GM19351 (cell line): ENCODE measurements at regions not wholly inside any gene's neighbourhood (a gene's known extent, or its start where the extent isn't known, plus 50 kb on each side); places are given as distances from the start of the nearest gene placed in this dataset.
"Not testable (repeated sequence)": the region's sequence is repeated elsewhere in the genome, so short reads cannot be mapped to it uniquely, and the experiment has no call there.

Experiments
- ATAC-seq: cut with Tn5 transposase; IDR thresholded peaks from one replicate; pipeline ENCODE4 v1.9.1; 2021; ENCODE audit warnings: mild to moderate bottlenecking, moderate library complexity; ENCODE audit not compliant: unreplicated experiment

DNA sequence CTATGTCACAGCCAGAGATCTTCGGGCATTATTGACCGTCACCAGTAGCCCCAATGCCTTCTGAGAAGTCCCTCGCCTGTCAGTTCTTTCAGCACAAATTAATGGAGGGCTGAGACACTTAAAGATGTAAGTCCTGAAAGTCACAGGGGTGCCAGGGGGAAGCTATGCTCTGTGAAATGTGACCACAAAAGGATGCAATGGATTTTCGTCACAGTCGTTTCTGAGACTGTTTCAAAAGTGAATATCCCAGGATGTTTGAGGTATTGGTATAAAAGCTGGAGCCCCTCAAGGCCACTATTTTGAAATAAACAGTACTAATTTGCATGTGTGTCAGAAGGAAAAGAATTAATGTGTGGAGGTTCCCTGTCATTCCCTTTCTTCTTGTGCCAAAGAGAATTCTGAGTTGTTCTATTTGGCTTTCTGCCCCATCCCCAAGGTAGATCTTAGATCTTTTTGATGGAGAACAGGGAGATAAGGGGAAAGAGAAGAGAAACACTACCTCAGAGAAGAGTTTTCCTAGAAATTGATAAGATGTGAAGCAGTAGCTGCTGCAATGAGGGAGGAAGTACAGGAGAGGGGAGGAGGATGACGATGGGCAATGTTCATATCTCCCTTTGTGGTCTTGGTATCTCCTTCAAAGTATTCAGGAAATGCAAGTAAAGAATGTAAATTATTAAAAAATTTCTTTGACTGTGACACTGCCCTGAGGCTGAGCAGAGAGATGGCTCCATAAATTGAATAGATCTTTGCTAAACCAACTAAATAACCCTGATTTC, 101.8 kb upstream of the NAP1L1 start:
- ATAC-seq: no peak

DNA sequence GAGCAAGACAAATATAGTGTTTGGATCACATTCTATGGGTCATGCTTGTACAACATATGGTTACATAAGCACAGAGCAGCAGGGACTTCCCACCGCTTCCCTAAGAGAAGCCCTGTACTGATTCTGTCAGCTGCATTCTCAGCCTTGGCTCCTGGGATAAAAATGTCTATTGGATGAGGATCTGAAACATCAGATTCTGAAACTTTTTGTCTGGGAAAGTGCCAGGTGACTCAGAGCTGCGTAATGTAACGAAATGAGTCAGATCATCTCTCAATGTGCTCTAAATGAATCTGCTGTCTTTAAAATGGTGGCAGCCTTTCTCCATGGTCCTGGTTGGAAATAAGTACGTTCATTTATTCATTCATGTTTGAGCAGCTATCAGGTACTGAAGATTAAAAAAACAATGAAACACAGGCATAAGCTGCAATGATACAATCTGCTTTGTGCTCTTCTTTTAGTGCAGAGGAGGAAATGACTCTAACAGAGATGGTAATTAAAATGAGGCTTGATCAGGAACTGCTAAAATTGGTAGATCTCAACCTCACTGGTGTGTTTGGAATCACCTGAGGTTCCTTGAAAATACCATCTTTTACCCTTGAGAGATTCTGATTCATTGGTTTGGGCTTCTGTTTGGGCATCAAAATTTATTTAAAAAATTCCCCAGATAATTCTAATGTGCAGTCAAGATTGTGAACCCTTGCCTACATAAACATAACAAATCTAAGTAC, 99.1 kb upstream of the NAP1L1 start:
- peak; percentile 95 for ATAC-seq

DNA sequence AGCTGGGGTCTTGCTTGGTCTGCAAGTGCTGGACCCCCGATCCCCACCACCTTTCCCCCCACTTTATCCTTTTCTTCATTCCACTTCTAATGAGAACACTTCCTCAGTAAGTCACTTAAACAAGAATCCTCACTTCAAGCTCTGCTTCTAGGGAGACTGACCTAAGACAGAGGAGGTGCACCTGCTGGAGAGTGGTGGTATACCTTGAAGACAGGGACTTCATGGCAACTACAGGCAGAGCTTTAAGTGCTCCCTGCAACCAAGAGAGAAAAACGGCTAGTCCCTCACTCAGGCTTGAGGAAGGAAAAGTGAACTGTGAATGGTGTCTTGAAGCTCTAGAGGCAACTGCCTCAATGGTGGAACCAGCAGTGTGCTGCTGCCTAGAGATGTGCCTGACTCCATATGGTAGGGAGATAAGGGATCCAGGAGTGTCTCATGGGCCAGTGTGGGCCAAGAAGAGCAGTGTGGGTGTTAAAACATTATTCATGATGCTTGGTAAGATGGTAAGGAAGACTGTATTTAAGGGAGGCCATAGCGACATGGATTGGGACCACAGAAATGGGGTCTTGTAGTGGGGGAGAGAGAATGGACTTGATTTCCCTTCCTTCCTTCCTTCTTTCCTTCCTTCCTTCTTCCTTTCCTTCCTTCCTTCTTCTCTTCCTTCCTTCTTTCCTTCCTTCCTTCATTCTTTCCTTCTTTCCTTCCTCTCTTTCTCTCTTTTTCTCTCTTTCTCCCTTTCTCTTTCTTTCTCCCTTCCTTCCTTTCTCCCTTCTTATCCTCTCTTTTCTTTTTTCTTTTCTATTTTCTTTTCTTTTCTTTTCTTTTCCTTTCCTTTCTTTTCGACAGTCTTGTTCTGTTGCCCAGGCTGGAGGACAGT, 96.2 kb upstream of the NAP1L1 start:
- ATAC-seq: no peak

DNA sequence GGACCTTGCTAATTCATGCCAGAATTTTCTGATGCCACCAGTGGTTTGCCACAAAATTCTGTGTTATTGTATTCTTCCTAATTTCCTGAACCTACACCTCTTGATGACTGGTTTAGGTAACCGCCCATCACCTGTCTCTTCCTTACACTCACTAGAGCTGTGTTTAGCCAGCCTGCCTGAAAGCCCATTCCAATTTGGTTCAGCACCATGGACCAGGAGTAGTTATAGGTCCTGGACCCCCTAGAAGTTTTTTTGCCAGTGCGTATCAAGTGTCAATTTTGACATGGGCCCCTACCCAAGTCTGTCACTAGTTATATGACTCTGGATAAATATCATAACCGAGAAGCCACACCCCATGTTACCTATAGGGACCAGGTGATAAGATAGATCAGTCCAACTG, 94.0 kb upstream of the NAP1L1 start:
- ATAC-seq: no peak

DNA sequence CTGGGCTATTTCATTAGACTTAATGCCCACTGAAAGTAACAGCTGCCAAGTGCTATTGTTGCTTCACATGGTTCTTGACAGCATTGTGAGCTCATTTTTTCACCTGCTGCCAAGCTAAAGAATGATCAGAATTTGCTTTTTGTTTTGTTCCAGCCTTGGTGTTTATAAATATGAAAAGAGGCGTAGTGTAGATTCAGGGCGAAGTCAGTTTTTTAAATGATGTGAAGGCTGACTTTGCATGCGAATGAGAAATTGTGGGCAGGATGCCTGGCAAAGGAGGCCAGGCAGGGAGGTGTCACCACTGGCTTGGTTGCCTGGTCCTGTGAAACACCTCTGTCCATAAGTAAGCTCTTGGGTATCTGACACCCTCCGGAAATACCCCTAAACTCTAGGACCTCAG, 93.3 kb upstream of the NAP1L1 start:
- no peak for ATAC-seq

DNA sequence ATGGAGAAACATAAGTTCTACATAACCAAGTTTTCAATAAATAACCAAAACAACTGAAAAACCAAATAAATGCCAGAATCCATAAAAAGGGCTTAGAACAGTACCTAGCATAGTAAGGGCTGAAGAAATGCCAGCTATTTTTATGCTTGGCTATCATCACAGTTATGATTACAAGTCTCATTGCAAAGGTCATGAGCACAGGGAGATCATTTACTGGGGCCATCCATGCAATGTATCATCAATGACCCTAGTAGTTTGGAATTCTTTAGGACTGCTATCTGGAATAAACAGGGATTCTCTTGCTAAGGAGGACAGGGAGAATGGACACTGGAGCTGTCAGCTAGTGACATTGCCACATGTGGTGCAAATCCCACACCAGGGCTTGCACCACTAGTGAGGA, 92.5 kb upstream of the NAP1L1 start:
- ATAC-seq: no peak

DNA sequence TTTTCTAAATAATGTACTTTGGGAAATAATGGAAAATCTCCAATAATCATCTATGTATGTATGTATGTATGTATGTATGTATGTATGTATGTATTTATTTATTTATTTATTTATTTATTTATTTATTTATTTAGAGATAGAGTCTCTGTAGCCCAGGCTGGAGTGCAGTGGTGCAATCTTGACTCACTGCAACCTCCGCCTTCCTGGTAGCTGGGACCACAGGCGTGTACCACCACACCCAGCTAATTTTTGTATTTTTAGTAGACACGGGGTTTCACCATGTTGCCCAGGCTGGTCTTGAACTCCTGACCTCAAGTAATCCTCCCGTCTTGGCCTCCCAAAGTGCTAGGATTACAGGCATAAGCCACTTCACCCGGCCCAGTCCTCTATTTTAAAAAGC, 91.5 kb upstream of the NAP1L1 start:
- not testable (repeated sequence) for ATAC-seq

DNA sequence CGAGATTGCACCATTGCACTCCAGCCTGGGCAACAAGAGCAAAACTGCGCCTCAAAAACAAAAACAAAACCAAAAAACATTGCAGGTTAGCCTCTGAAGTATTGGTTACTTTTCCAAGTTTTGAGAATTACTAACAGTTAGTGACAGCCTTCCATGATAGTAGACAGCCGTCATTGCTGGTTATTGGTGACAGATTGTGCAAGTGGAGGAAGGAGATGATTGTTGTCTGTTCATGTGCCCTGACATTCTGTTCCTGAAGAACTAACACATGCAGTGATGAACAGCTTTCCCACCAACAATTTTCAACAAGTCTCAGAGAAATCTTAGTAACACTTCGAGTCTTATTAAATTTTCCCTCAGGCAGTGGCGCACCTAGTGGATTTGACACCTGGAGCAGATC, 89.3 kb upstream of the NAP1L1 start:
- ATAC-seq: no peak

DNA sequence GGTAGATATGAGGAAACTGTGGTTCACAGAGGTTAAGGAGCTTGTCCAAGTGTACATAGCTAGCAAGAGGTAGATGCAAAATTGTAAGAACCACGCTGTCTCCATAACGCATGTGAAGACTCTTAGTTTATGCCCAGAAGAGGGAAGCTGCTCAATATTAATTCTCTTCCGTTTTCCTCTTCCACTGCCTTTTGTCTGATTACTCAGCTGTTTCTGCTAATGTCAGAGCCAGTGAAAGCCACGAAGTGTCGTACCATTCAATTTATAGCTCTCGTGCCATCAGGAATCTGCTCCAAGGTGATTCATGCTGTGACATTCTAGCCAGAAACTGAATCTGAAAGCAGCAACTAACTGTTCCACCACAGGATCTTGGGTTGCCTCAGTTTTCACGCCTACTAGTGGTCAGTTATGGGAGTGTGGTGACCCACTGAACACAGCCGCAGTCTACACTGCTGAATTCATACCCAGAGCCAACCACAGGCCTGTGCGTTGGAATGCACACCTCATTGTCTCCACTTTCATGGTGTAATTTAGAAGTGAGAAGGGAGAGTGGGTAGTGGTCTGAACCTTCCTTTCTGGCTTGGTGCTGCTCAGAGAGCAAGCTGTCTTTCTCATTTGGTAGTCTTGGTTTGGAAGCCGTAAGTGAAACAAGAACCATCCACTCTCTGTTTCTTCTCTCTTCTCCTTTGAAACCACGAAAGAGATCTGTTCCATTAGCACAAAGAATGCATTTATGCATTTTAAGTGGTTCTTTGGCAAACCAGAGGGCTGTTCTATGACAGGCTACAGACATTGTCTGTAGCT, 74.2 kb upstream of the NAP1L1 start:
- ATAC-seq: peak; percentile 95

DNA sequence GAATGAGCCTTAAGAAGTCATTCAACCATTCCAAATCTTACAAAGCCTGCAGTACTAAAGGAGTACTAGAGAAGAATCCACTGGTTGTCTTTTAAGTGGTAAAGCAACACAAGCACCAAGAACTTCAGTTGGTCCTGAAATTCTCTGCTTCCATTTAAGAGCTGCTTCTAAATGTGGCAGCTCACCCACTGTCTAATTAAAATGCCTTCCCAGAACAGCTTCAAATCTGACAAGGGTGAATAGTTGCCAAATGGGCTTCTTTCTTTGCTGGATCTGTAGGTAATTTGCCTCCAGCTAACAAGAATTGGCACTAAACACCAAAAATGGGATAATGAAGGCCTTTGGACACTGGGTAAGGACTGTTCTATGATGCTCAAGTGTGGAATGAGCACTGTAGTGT, 72.2 kb upstream of the NAP1L1 start:
- ATAC-seq: no peak

DNA sequence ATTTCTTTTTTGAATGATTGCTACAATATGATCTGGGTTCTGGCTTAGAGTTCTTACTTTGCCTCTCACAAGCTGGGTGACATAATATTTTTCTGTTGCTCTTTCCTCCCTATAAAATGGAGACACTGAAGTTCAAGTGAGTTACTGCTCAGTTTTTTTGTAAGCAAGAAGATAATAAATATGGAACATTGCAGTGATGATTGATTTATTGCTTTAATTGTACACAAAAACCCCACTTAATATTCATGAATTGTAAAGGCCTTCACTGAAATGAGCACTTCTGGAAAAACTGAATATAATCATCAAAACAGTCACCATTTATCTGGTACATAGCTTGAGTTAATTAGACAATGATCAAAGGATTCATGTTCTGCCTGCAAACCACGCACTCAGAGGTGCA, 71.8 kb upstream of the NAP1L1 start:
- ATAC-seq: no peak

DNA sequence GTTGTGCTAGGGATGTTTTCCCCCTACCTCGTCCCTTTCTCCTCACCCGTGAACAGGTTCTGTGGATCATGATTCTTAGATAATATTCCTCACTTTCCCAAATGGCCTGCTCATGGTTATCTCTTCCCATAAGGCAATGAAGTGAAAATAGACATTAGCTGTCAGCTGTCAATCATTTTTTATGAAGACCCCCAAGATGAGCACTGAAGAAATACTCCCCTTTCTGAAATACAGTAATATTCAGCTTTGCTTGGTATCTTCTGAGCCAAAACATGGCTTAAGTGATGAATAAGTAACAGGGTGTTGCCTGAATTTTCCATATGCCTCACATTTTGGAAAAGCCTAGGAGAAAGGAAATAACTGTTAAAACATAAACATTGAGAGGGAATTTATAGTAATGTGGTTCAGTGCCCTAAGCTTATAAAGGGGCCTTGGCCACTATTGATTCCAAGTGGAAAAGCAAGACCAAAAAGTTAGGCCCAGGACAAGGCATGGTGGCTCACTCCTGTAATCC, 70.7 kb upstream of the NAP1L1 start:
- ATAC-seq: no peak

DNA sequence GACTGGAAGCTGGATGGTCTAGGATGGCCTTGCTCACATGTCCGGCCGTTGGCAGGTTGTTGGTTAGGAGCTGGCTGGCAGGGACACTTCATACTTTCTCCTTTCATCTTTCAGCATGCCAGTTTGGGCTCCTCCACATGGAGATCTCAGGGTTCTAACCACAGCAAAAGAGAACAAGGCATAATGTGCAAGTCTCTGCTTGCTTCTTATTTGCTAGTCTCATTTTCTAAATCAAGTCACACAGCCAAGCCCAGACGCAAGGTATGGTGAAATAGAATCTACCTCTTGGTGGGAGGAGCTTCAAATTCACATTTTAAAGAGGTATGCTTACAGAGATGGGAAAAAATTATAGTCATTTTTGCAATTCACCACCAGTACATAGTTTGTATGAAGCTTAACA, 69.1 kb upstream of the NAP1L1 start:
- no peak for ATAC-seq

DNA sequence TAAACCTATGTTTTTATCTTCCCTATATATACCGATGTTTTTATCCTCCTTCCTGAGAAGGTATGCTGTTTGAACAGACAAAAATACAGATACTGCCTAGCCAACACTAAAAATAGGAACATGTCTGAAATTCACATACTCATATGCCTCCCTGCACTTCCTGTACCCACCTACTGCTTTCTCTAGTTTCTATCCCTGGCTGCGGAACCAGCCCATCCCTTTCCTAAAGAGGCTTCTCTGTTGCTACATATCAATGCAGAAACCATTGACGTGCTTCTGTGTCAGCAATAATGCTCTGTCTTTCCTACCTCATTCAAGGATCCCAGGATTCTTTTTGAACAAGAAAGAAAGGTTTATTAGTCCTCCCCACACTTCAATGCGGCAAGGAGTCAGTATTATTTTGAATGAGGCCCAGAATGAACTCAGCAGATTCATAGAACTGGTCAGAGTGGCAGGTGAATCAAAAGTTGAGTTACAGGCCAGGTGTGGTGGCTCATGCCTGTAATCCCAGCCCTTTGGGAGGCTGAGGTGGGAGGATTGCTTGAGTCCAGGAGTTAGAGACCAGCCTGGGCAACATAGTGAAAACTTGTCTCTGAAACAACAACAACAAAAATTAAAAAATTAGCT, 67.8 kb upstream of the NAP1L1 start:
- ATAC-seq: peak; percentile 94

DNA sequence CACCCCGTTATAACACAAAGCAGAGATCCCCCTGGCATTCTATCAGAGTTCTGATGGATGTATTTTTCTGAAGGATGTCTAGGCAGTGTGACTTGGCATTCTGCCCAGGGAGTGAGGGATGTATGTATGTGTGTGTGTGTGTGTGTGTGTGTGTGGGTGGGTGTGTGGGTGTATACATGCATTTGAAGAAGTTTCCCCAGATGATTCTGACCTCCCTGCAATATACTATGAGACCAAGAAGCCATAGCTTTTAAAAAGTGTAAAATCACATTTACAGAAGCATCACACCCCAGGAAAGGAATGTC, 59.7 kb upstream of the NAP1L1 start:
- ATAC-seq: no peak

DNA sequence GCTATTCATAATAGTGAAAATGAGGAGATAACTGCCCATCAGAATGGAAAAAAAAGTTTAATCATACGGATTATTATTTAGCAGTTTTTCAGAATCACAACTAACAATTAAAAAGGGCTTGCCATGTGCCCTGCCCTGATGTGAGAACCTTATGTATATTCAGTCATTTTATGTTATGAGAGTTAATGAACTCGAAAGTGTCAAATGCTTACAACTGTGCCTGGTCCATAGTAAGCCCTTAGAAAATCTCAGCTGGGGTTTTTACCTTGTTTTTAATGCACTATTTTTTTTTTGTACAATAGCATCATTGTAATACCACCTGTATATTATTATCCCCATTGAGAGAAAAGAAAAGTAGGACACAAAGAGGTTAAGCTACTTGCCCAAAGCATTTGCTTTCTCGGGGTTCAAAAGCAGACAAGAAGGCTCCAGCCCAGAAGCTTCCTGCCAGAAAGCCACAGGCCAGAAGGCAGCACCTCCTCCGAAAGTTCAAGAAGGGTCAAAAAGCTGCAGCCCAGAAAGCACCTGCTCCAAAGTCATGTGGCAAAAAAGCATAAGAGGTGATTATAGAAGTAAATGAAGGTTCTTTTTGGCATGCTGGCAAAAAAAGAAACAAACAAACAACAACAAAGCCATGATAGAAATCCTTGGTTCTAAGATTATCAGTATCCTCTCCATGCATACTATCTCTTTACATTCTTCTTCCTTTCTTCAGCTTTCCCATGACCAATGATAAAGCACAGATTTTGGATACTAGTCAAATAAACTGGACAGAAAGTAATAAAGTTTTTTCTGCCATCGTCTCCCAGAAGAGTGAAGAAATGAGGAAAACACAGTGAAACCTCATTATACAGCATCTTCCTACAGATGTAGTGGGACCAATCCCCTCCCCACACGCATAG, 59.1 kb upstream of the NAP1L1 start:
- ATAC-seq: peak; percentile 96

DNA sequence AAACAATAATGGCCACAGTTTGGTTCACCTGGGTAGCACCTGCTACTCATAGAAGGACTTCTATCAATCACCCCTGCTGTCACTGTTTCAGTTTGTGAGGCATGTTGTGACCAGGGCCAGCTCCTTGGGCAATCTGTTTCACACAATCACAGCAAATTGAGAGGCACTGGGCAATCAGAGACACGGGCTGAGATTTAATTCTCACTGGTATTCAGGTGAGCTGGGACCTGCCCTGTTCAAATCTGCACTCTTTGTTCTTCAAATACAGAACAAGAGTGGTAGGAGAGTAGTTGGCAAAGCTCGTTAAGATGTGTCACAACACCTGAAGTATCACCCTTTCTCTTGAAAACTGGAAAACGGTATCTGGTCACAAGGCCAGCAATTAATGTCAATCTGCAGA, 57.8 kb upstream of the NAP1L1 start:
- no peak for ATAC-seq

DNA sequence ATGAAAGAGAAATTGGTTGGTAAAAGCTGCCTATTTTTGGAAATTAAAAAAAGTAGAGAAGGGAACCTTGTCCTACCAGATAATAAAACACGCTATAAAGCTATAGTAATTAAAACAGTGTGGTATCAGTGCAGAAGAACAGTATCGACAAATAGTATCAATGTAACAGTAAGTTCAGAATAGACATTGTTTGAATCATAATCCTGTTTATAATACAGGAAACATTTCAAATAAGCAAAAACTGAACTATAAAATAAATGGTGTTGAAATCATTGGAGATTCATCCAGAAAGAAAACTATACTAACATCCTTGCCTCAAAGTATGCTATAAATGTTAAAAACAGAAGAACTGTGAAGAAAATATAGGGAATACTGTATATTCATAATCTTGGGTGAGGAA, 54.2 kb upstream of the NAP1L1 start:
- no peak for ATAC-seq

DNA sequence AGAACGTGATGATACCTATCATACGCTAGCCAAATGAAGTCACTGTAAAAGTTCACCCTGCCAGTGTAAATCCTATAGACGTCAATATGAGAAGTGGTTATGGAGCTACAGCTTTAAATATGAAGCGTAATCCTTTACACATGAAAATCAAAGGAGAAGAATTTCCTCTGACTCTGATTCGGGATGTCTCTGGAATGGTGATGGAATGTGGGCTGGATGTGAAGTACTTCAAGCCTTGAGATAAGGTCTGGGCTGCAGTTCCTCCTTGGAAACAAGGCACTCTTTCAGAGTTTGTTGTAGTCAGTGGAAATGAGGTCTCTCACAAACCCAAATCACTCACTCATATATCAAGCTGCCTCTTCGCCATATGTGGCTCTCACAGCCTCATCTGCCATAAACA, 53.1 kb upstream of the NAP1L1 start:
- ATAC-seq: no peak
